NCI-H446 treated with DMSO at 0.1 percent for 48 hours (cell line): ENCODE measurements at regions not wholly inside any gene's neighbourhood (a gene's known extent, or its start where the extent isn't known, plus 50 kb on each side); places are given as distances from the start of the nearest gene placed in this dataset.

Experiments used
- DNase-seq: peaks from one replicate; lab custom pipeline; 2025; lab: John Stamatoyannopoulos, UW

DNA sequence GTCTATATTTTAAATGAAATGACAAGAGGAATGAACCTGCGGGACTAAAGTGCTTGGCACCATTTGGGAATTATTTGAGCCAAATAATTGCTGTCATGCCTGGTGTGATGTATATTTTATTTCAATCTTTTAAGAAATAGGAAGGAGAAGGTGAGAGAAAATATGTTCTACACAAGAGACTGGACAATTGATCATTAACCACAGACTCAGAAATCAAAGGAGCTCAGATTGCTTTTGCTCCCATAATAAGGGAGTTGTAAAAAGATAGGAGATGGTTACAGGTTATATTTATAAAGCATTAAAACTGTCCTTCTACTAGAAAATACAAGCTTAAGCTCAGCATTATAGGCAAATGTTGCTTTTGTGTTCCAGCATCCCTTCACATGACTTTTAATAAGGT, 515.2 kb upstream of the SULF2 start:
- no peak for DNase-seq

DNA sequence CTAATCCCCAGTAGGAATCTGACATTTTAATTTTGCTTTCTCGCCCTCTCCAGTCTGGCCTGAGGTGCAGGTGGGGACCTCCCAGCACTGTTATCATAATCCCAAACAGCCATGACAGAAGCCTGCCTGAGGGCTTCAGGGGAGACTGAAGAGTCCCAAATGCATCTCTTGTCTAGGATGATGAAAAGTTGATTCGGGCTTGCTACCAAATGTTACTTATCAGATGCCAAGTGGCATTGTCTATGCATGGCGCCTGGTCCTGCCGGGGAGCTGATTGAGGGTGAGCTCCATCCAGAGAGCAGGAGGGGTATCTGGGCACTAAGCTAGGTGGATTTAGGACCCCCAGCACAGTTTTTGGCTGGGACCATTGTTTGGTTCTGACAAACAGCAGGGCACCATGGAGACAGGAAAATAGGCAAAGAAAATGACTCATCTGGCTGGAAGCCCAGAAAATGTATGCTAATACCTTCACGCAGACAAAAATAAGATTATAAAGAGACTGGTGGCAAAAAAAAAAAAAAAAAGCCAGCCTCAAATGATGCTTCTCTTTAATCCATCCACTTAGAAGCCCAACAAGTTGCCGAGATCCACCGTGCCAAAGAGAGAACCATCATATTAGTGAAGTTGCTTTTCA, 513.7 kb upstream of the SULF2 start:
- DNase-seq, result peak; percentile 100

DNA sequence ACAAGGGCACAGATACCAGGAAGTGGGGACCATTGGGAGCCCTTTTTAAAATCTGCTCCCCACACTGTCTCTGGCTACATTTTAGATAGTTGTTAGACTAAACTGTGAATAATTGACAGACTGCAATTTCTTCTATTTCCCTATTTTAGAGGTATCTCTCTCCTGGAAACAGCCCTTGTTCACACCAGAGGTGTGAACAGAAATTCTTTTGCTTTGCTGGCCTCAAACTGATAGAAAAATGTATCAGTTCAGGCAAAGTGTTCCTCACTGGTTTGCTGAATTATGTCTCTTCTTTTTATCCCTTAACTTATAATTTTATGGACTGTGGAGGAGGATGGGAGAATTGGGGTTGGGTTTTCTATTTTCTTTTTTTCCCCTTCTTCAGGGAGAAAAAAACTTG, 513.2 kb upstream of the SULF2 start:
- DNase-seq, result no peak

DNA sequence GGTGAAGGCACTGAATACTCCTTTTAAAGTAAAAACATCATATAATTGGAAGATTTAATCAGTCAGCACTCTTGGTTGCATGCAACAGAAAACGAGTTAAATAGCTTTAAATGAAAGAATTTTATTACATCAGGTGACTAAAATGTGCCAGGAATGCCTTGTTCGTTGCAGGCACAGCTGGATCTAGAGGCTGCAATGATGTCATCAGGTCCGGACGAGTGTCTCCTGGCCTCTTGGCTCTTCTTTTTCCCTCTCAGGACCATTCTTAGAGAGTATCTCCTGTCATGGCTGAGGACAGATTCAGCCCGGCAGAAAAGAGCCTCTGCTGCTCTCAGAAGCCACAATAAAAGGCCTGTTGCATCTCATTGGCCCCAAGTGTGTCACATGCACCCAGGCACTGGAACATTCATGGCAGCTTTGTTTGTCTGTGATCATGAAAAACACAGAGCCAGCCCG, 510.7 kb upstream of the SULF2 start:
- no peak for DNase-seq

DNA sequence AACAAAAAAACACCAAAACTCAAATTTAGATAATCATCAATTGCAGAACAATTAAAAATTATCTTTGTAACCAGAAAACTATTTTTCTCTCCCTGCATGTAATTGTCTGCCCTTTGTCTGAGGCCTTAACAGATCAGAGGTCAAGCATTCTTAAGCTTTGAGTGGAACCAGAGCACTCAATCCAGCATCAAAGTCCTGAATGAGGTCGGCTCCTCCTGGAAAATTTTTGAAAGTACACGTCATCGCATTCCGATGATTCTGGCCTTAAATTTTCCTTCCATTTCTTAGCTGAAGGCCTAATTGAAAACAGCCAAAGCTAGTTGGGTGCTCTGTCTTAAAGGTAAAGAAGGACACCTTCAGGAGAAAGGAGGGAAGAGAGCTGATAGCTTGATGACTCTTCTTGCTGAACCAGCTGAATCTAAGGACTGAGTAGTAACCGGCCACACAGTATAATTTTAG, 510.2 kb upstream of the SULF2 start:
- DNase-seq, result peak; percentile 31

DNA sequence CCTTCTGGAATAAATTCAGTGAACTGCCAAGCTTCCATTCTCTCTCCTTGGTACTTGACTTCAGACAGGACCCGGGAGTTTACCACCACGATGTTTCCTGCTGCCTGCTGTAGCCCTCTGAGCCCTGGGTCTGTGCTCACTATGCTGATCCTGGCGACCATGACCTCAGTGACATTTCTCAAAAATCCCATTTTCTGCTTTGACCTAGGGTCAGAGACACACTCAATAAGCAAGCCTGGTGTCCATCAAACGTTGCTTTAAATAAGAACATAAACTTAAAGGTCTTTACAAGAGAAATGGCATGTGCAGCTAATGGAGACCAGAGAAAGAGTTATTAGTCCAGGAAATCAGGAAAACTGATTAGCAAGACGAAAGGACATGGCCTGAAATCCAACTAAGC, 509.7 kb upstream of the SULF2 start:
- DNase-seq, result no peak

DNA sequence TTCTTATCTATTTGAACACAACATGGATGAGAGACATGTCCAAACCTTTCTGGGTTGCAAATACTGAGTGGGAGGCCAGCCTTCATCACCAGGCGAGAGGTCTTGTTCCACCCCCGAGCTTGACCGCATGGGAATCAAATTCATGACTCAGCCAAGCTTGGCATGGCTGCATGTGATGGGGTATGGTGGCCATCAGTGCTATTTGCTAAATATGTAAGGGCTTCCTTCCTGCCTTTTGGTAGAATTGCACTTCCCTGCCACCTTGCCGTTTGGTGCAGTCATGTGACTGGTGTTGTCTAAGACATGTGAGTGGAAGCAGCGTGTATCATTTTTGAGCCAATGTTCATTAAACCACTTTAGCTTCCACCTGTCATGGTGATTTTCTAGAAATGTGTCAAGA, 508.9 kb upstream of the SULF2 start:
- no peak for DNase-seq

DNA sequence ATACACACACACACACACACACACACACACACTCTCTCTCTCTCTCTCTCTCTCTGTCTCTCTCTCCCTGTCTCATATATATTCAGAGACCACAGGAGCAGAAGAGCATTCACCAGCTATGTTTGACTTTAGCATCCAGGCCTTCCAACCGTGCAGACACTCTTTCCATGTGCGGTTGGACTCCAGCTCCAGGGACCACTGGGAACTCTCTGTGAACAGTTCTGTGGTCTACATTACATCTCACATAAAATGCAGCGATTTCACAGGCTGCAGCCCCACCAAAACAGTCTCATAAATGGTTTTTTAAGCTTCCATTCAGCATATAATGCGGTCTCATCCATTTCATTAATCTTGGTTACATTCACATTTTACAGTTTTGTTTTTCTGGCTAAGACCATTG, 508.4 kb upstream of the SULF2 start:
- DNase-seq, result no peak

DNA sequence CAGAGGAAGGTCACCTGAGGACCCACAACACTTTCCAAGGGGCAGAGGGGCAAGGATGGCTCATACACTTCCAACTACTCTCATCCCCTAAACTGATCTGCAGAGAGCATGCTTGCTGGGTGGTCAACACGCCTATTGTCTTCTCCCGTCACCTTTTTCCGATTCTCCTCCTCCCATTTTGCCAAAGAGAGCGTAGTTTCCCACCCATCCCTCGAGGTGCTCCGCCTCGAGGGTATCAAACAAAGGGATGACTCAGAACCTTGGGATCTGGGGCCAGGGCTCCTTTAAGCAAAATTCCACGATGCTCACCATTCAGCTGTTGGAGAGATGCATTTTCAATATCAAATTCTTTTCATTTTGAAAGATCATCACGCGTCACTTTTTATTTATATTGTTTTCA, 507.5 kb upstream of the SULF2 start:
- no peak for DNase-seq

DNA sequence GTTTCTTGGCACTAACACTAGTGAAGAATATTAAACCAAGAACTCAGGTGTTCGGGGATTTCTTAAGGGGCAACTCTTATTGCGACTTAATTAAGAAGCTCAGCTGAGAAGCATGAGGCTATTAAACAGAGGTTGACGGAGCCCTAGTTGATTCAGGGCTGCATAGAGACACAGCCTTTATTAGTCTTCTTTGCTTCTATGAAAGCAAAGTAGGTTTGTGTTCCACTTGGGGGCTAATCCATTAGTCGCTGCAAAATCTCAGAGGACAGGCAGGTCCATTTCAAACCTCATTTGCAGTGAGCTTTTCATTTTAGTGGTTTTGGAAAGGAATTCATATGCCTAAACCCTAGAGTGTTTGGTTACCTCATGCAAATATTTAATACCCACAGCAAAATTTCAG, 506.6 kb upstream of the SULF2 start:
- DNase-seq, result no peak

DNA sequence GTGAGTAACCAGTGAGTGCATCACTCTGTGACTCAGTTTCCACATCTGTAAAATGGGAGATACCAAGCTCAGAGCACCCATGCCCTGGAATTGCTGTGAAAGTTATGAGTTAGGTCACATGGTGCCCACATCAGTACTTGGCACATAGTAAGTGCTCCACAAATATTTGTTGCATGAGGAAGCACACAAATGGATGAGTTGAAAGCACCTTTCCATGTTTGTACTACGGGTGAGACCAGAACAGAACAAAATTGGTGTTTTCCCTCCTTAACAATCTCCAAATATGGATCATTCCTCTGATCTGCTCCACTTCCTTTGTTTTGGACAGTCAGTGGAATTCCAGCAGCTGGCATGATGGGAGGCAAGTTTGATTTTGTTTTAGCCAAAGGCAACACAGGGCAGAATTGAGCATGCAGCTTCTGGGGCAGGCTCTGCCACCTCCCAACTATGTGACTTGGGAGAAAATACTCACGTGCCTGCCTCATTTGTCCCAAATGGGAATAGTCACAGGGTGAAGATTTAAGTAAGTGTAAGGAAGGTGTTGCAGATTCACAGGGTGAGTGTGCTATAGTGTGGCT, 503.7 kb upstream of the SULF2 start:
- DNase-seq, result no peak

DNA sequence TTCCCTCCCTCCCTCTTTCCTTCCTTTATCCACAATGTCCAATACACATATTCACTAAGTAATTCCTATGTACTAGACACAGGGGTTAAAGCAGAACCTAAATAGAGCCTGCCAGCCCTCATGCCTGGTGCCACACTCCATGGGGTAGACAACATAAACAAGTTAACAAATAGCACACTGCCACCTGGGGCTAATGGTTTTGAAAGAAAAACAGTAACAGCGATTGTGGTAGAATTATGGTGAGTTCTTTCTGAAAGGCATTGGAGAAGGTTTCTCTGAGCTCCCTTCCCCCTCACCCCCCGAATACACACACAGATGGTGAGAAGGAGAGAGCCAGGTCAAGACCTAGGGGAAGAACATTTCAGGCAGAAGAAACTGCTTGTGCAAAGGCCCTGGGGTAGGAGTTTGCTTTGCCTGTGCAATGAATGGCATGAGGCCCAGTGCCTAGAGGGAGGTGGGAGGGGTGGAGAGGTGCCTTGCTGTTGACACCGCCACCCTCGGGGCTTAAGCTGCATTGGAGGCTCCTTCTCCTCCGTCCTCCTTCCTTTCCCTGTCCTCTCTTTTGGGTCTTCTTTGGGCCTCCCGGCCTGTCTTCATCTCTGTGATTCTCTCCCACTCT, 502.4 kb upstream of the SULF2 start:
- DNase-seq, result no peak

DNA sequence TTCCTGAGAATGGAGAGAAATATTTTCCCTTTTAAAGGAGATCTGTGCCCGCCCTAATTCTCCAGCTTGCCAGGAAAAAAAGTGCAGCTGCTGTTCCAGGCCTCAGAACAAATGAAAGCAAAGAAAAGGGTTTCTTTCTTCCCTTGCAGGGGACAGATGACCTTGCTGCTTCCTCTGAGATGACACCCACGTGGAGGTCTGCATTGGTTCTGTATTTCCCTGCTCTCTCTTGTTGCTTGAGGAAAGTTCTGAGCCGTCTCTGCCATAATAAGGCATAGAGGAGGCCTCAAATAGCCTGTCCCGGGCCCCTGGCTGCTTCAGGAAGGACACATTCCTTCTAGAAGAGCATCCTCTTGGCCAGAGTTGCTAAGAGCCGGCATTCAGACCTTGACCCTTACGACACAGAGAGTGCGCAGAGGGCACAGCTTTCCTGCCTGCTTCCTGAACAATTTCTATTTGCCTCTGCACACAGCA, 501.8 kb upstream of the SULF2 start:
- no peak for DNase-seq

DNA sequence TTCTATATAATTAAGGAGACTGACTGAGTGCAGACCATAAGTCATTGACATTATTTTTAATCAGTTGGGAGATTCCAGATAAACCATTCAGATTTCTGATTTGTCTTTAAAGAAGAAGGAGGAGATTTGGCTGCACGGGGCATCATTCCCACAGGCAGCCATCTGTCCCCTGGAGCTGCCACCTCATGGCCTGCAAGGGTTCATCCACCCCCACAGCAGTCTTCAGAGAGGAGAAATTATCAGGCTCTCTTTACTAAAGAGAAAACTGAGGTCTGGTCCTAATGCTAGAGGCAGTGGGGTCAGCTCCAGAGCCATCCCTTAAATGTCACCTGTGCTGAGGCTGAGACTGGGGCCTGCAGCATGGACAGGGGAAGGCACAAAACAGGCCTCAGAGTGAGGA, 501.3 kb upstream of the SULF2 start:
- peak; percentile 28 for DNase-seq

DNA sequence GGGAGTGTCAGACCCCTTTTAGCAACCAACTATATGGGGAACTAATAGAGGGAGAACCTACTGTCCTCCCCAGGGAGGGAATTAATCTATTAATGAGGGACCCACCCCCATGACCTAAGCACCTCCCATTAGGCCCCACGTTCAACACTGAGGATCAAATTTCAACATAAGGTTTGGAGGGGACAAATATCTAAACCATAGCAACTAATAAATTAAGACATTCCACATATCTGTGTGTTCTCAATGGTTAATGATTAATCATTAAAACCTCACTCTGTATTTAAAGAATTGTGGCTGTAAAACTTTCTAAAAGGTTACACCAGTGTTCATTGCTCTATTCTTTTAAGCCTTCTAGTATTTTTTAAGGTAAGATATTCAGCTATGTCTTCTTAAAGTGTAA, 500.4 kb upstream of the SULF2 start:
- no peak for DNase-seq

DNA sequence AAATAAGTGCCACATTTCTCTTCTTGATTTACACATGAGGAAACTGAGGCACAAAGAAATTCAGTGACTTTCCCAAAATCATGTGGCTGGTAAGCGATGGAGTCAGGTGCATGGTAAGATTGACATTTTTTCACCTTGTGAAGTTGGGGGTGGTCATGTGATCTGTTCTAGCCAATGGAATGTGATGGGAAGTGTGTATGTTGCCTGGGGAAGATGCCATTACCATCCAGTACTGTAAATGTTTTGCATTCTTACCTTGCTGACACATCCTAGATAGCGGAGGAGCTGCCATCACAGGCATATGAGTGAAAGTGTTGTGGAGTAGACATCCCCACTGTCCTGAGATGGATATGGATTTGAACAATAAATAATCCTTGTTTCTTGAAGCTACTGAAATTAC, 499.6 kb upstream of the SULF2 start:
- DNase-seq, result no peak

DNA sequence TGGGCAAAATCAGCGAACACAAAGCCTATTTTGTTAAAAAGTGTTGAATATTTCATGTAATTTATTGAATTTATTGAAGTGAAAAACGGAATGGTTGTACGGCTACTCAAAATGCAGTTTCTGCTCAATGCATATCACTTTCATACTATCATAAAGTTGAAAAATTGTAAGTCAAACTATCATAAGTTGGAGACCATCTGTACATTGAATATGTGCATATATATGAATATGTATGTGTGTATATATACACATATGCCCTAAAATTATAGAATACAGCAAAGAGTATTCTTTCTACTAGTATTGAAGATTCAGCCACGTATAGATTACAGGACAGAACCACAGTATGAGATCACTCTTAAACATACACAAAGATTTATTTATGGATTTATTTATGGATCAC, 499.0 kb upstream of the SULF2 start:
- DNase-seq, result no peak

DNA sequence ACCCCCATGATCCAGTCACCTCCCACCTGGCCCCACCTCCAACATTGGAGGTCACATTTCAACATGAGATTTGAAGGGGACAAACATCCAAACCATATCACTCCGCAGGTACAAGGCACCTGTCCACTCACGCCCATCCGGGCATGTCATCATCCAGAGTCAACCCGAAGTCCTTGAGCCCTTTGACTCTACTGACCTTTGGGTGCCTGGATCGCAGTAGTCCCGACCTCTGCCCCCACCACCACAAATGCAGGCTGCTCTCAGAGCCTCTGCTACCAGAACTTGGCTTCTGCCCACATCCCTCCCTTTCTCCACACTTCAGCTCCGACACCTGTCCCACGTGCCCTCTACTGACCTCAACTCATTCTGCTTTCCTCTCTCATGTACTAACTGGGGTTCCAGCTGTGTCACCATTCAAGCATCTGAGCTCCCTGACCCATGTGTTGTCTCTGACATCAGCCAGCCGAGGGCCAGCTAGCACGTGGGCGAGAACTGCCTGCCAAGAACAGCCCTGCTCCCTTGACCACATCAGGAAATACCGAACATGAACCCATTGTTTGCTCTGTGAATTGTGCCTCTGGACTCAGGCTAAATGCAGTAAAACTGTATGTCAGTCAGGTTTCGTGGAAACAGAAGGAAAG, 498.3 kb upstream of the SULF2 start:
- no peak for DNase-seq

DNA sequence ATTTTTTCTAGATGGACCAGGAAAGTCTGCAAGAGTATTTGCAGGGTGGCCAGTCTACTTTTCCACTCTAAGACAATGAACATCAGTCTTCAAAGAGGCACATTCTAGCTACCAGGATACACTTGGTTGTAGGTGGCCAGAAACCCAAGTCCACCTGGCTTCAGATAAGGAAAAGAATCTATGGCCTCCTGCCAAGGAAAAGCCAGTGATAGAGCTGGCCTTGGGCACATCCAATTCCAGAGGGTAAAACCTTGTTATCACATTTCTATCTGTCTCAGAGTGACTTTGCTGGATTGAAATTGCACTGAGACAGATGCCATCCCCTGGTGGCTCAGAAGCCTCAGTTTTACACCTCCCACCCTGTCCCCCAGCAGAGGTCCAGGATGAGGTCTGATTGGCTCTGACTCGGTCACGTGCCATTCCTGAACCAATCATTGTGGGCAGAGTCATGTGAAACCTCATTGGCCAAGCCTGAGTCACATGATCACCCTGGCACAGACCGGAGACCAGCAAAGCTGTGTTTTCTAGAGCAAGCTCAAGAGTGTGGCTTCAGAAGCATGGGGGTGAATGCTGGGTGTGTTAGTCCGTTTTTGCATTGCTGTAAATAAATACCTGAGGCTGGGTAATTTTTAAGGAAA, 497.4 kb upstream of the SULF2 start:
- no peak for DNase-seq

DNA sequence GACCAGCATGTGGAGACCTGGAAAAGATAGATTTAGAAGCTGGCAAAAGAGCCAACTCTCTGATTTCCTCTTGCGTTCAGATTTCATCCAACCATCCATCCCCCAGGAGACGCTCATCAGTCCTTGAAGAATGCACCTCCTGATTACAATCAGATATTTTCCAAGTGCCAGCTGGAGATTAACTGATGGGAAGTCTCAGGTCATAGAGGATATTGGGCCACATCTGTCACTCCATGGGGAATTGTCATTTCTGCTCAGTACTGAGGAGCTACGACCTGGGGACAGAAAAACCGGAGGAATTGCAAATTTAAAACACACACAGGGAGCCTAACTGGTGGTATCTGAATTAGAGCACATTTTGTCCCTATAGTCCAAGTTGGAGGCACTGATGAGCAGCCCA, 496.2 kb upstream of the SULF2 start:
- DNase-seq, result no peak

DNA sequence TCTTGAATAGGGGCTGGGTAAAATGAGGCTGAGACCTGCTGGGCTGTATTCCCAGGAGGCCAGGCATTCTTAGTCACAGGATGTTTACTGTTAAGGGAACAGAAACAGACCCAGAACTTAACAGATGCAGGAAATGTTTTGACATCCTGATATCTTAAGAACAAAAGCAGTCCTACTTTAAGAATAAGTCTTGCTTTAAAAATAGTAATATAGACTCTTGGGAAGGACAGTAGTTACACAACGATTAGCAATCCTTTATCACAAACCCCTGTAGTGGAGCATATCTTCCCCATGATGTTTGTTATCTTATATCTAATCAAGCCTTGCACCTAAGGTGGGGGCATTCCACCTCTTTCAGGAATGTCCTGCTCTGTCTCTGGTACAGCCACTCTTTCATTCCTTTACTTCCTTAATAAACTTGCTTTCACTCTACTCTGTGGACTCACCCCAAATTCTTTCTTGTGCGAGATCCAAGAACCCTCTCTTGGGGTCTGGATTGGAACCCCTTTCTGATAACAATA, 493.7 kb upstream of the SULF2 start:
- no peak for DNase-seq

DNA sequence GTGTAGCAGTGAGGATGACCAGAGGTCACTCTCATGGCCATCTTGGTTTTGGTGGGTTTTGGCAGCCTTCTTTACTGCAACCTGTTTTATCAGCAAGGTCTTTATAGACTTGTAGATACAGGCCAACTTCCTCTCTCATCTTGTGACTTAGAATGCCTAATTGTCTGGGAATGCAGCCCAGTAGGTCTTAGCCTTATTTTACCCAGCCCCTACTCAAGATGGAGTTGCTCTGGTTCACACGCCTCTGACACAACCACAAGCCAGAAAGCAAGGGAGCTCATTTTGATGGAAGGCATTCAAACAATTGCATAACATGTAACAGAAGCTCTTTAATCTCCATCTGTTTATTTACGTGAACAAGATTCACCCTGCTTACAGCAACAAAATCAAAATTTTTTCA, 492.0 kb upstream of the SULF2 start:
- DNase-seq, result no peak

DNA sequence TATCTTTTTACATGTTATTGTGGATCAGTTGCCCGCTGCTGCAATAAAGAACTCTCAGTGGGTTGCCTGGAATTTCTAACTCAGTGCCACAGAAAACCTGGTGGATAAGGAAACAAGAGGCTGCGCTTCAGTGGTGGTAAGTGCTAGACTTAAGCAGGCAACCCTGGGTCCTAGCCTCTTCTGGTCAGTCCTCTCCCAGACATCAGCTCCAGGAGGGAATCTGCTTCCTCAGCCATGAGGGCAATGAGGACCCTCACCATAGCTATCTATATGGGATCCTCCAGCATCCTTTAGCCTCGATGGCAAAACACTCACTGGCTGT, 490.7 kb upstream of the SULF2 start:
- DNase-seq, result no peak
